RCC 7860 (cell line): ENCODE measurements at regions not wholly inside any gene's neighbourhood (a gene's known extent, or its start where the extent isn't known, plus 50 kb on each side); places are given as distances from the start of the nearest gene placed in this dataset.

ENCODE experiments used
- DNase-seq: peaks from one replicate; pipeline ENCODE4 v3.0.0-alpha.2; 2015; ENCODE audit warnings: low spot score
- FAIRE-seq: peaks from 2 replicates; lab custom pipeline; 2012; peaks lifted over from hg19 to GRCh38; lab: Jason Lieb, UNC

DNA sequence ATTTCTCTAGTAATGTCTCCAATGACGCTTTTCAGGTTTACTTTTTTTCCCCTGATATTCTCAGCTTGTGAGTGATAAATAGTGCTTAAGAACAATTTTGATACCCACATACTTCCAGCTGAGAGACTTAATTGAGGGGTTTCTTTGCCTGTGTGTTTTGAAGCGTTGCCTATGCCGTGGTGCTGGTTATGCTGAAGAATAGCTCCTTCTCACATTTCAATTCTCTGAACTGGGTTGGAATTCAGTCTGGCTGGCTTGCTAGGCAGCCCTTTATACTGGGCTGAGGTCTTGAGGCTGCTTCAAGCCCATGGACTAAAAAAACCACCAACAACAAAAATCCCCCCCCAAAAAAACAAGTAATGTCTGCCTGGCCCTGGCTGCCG, 87.4 kb downstream of the CHST2 start:
- no peak for FAIRE-seq
- no peak for DNase-seq

DNA sequence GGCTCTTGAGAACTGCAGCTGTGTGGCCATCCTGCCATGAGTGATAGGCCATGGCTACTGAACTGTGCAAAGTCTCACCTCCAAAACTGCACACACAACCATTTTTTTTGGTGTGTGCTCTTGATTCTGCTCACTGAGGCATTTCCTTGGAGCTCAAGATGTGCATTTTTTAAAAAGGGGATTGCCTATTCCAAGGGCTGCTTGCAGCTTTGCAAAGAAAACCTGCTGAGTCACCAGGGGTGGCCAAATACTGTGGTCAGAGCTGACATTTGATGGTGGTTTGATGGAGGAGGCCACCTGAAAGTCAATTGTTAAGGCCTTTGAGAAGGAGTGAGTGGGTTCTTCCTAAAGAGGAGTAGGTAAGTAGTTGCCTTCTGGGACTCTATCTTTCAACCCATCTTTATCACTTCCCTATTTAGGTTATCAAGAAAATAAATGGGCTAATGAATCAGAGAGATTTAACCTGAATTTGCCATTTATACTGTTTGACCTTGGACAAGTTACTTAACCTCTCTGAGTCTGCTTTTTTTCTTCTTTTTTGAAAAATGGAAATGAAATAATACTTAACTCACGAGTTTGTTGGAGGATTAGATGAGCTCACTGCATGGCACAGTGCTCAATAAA, 87.9 kb downstream of the CHST2 start:
- FAIRE-seq (peak; percentile 99), DNase-seq (peak; percentile 95)

DNA sequence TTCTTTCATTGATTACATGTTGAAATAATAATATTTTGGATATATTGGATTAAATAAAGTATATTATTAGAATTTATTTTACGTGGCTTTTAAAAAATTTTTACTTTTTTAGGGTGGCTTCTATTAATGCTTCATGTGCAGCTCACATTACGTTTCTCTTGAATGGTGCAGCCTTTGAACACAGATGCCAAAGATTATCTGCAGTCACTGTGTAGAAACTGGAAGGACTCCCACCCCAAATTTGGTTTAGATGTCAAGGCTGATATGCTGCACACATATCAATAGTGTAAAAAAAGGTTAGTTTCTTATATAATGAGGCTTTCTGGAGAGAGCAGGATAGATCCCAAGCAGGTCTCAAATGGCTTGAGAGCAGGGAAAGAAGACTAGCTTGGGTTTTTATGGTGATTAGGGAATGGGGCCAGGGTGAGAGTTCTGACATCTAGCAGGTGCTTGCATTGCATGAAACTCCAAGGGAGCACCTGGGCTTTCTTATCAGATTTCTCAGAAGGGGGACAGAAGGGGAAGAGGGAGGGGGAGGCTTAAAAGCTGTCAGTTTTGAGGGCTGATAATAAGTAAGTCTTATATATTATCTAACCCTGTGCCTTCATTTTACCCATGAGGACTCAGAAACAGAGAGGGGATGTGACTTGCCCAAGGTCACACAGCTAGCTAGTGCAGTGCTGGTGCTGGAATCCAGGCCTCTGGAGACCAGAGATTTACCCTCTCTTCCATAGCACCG, 89.6 kb downstream of the CHST2 start:
- FAIRE-seq (no peak), DNase-seq (no peak)

DNA sequence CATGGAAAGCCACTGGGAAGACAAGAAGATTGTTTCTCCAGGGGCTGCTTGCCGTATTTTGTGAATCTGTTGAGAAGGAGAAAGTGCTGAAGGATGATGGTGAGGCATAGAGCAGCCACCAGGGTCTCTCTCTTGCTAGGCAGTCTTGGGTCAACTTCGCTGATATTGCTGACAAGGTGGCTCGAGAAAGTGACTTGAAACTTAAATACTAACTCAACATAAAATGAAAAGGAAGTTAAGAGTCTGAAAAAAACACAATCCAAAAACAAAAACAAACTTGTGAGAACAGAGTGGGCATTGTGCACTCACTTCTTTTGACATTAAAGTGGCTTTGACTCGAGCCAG, 90.1 kb downstream of the CHST2 start:
- FAIRE-seq = no peak
- no peak for DNase-seq

DNA sequence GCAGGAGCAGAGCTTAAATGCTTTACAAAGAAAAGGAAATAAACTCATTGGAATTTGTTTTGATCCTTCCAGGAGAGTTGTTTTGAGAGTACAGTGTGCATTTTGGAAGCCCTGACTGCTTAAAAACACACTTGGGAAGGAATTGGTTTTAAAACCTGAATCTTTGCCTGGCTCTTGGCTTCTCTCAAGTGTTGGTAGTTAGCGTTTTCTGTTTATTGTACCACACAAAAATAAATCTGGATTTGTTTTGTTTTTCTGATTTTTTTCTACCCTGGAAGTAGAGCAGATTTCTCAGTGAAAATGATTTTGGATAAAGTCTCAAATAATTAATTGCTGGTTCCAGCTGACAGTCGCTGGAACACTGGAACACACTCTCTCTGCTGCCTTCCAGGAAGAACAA, 90.6 kb downstream of the CHST2 start:
- FAIRE-seq = no peak

DNA sequence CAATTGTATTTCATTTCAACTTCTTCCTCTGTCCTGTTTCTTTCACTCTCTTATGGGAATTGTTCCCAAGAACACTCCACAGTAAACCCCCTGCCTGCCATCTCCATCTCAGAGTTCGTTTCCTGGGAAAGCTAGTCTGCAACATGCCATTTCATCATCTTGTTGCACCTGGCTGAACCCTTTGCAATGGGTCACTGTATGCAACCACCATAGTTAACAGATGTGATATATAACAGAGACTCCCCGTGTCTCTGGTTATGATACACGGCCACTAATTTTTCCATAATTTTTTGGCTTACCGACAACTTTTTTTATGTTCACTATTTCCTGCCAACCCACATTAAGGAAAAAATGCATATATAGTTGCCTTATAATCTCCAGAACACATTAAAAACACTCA, 95.5 kb downstream of the CHST2 start:
- DNase-seq (no peak), FAIRE-seq (no peak)

More for the DNA sequence above, 90.6 kb downstream of the CHST2 start:
- DNase-seq = no peak
